HEK293 (cell line): ENCODE measurements at regions not wholly inside any gene's neighbourhood (a gene's known extent, or its start where the extent isn't known, plus 50 kb on each side); places are given as distances from the start of the nearest gene placed in this dataset.
A peak's percentile ranks its signal among the peaks of the same experiment; 100 is the strongest.

Source experiments
- CTCF ChIA-PET: fragments of 350-600 bp; formaldehyde crosslinking; extraction: SDS; loops from one replicate; lab custom pipeline; 2021; ENCODE audit warnings: antibody characterized with exemption; lab: Yijun Ruan, JAX
- POLR2A ChIA-PET: fragments of 300-600 bp; formaldehyde crosslinking; extraction: SDS; loops from one replicate; lab custom pipeline; 2020; ENCODE audit warnings: antibody characterized with exemption, inconsistent platforms; lab: Yijun Ruan, JAX
- H3K27ac ChIP-seq: fragments of 200-500 bp; sonication (Bioruptor generic); 2 replicates; pipeline ENCODE4 v1.5.1; 2014; ENCODE audit warnings: low read depth, low read length, control low read depth, inconsistent platforms; ENCODE audit errors: extremely low read depth
- H3K36me3 ChIP-seq, 2 experiments: fragments of 200-500 bp in 1 of 2; sonication (Bioruptor generic) in 1 of 2; 1 replicate in 1 of 2; 2 replicates in 1 of 2; pipeline ENCODE4 v1.5.1; 2014 to 2017; ENCODE audit warnings: inconsistent platforms in 2 of 2, low read length in 2 of 2; ENCODE audit not compliant: control insufficient read depth in 2 of 2, insufficient read depth in 1 of 2
- H3K4me1 ChIP-seq: fragments of 200-500 bp; sonication (Bioruptor generic); 2 replicates; pipeline ENCODE4 v1.5.1; 2014; ENCODE audit warnings: mild to moderate bottlenecking, low read length, inconsistent platforms; ENCODE audit not compliant: control insufficient read depth, insufficient read depth
- H3K4me3 ChIP-seq: 2 replicates; pipeline ENCODE4 v1.5.1; 2011; ENCODE audit warnings: low read depth, mild to moderate bottlenecking, control low read depth, low read length, moderate library complexity
- H3K9me3 ChIP-seq: fragments of 200-500 bp; sonication (Bioruptor generic); 2 replicates; pipeline ENCODE4 v1.5.1; 2014; ENCODE audit warnings: low read depth, low read length, inconsistent platforms; ENCODE audit not compliant: control insufficient read depth, insufficient read depth
- PRDM10 ChIP-seq: fragments of 450-650 bp; formaldehyde crosslinking; IDR thresholded peaks from 2 replicates; pipeline ENCODE4 v1.5.1; 2016; ENCODE audit warnings: missing biosample characterization, missing genetic modification characterization
- PRDM4 ChIP-seq: fragments of 450-650 bp; formaldehyde crosslinking; IDR thresholded peaks from 2 replicates; pipeline ENCODE4 v1.5.1; 2017; ENCODE audit warnings: missing biosample characterization, missing genetic modification characterization
- REST ChIP-seq: fragments of 450-650 bp; formaldehyde crosslinking; IDR thresholded peaks from 2 replicates; pipeline ENCODE4 v1.5.1; 2016; ENCODE audit warnings: missing biosample characterization, missing genetic modification characterization
- SP2 ChIP-seq: fragments of 450-650 bp; formaldehyde crosslinking; IDR thresholded peaks from 2 replicates; pipeline ENCODE4 v1.5.1; 2016; ENCODE audit warnings: missing biosample characterization, missing genetic modification characterization
- SP7 ChIP-seq: fragments of 450-650 bp; formaldehyde crosslinking; IDR thresholded peaks from 2 replicates; pipeline ENCODE4 v1.5.1; 2016; ENCODE audit warnings: missing biosample characterization, missing genetic modification characterization
- ZBTB26 ChIP-seq: fragments of 450-650 bp; formaldehyde crosslinking; optimal IDR thresholded peaks from 2 replicates; pipeline ENCODE3; 2016; ENCODE audit warnings: missing biosample characterization, mild to moderate bottlenecking, missing genetic modification characterization
- ZFP3 ChIP-seq: fragments of 450-650 bp; formaldehyde crosslinking; IDR thresholded peaks from 2 replicates; pipeline ENCODE4 v1.5.1; 2016; ENCODE audit warnings: low read depth, missing biosample characterization, missing genetic modification characterization
- ZNF18 ChIP-seq: fragments of 450-650 bp; formaldehyde crosslinking; IDR thresholded peaks from 2 replicates; pipeline ENCODE4 v1.5.1; 2016; ENCODE audit warnings: missing biosample characterization, missing genetic modification characterization
- ZNF221 ChIP-seq: fragments of 450-650 bp; formaldehyde crosslinking; IDR thresholded peaks from 2 replicates; pipeline ENCODE4 v1.5.1; 2017; ENCODE audit warnings: missing biosample characterization, missing genetic modification characterization, borderline replicate concordance
- ZNF513 ChIP-seq: fragments of 450-650 bp; IDR thresholded peaks from 2 replicates; pipeline ENCODE4 v1.5.1; 2018; ENCODE audit warnings: missing biosample characterization, missing genetic modification characterization
- ZNF530 ChIP-seq: fragments of 450-650 bp; formaldehyde crosslinking; IDR thresholded peaks from 2 replicates; pipeline ENCODE4 v1.5.1; 2016; ENCODE audit warnings: low read depth, missing biosample characterization, missing genetic modification characterization
- ZNF660 ChIP-seq: fragments of 450-650 bp; IDR thresholded peaks from 2 replicates; pipeline ENCODE4 v1.5.1; 2018; ENCODE audit warnings: missing biosample characterization, mild to moderate bottlenecking, missing genetic modification characterization
- ZSCAN30 ChIP-seq: fragments of 450-650 bp; IDR thresholded peaks from 2 replicates; pipeline ENCODE4 v1.5.1; 2018; ENCODE audit warnings: missing biosample characterization, mild to moderate bottlenecking, missing genetic modification characterization, moderate library complexity

- CTCF ChIA-PET: no interaction called here
- Histone ChIP-seq H3K36me3 (no peaks in the 10 kb centered on the region), H3K4me1 (no peaks in the 10 kb centered on the region), H3K9me3 (no peaks in the 10 kb centered on the region), H3K27ac (no peak overlapping the region), H3K4me3 (no peak overlapping the region)
- no peak for TF ChIP-seq SP2 (tag by site-specific recombination)
- no peak for TF ChIP-seq REST
- no peak for TF ChIP-seq ZNF221 (tag by site-specific recombination)
- no peak for TF ChIP-seq PRDM4
- no peak for TF ChIP-seq ZNF660 (tag by site-specific recombination)
- no peak for TF ChIP-seq ZNF18
- POLR2A ChIA-PET: no interaction called here
Measured at GRCh38 chr9:84600739-84601138, 68.8 kb upstream of the NTRK2 start.

- no peaks in the 10 kb centered on the region for H3K36me3 ChIP-seq
- POLR2A ChIA-PET: no interaction called here
- CTCF ChIA-PET: interaction anchor here (1.0 kb wide), 1 partner anchor 180 kb away, joined by 3 read pairs; no protein-coding TSS in a partner anchor
- H3K4me1 ChIP-seq: no peaks in the 10 kb centered on the region
- H3K27ac ChIP-seq: no peak overlapping the region
- TF ChIP-seq ZNF513 (peak; percentile 97), ZNF530 (tag by site-specific recombination) (no peak)
- no peaks in the 10 kb centered on the region for H3K9me3 ChIP-seq
- no peak overlapping the region for H3K4me3 ChIP-seq
Measured at GRCh38 chr9:84604223-84604622, 65.3 kb upstream of the NTRK2 start.

- ChIA-PET CTCF (interaction anchor here (0.5 kb wide), 1 partner anchor 125 kb away, joined by 3 read pairs; no protein-coding TSS in a partner anchor), POLR2A (no interaction called here)
- no peaks in the 10 kb centered on the region for H3K36me3 ChIP-seq
- H3K4me1 ChIP-seq: no peaks in the 10 kb centered on the region
- no peak overlapping the region for H3K4me3 ChIP-seq
- H3K27ac ChIP-seq: no peak overlapping the region
- H3K9me3 ChIP-seq: no peaks in the 10 kb centered on the region
- TF ChIP-seq ZFP3 (no peak), SP7 (tag by site-specific recombination) (no peak), PRDM10 (tag by site-specific recombination) (no peak), ZBTB26 (no peak), ZSCAN30 (no peak)
Measured at GRCh38 chr9:84609779-84610178, 59.8 kb upstream of the NTRK2 start.
